Activated CD4-positive, alpha-beta T cell treated with anti-CD3 and anti-CD28 coated beads, Interleukin-2, amount 50 U/mL, for 16 hours (primary cell): ENCODE measurements at regions not wholly inside any gene's neighbourhood (a gene's known extent, or its start where the extent isn't known, plus 50 kb on each side); places are given as distances from the start of the nearest gene placed in this dataset.

Experiments
- DNase-seq: peaks from one replicate; pipeline ENCODE4 v3.0.0-alpha.2; 2020

GRCh38 chr16:79801646-79802045, 201.1 kb upstream of the MAF start:
- no peak for DNase-seq

- DNase-seq = no peak
Observed at GRCh38 chr16:79800016-79800608, 199.6 kb upstream of the MAF start.

GRCh38 chr16:79798416-79799053, 198.0 kb upstream of the MAF start:
- DNase-seq = no peak

GRCh38 chr16:79797486-79797885, 196.9 kb upstream of the MAF start:
- DNase-seq = no peak

GRCh38 chr16:79795556-79795955, 195.0 kb upstream of the MAF start:
- no peak for DNase-seq

GRCh38 chr16:79794941-79795340, 194.4 kb upstream of the MAF start:
- no peak for DNase-seq

GRCh38 chr16:79792664-79793351, 192.3 kb upstream of the MAF start:
- DNase-seq = no peak

GRCh38 chr16:79792076-79792475, 191.5 kb upstream of the MAF start:
- DNase-seq = no peak

GRCh38 chr16:79790854-79791253, 190.3 kb upstream of the MAF start:
- no peak for DNase-seq

- no peak for DNase-seq
Observed at GRCh38 chr16:79788949-79789348, 188.4 kb upstream of the MAF start.

GRCh38 chr16:79786389-79786788, 185.9 kb upstream of the MAF start:
- no peak for DNase-seq

- no peak for DNase-seq
Observed at GRCh38 chr16:79784007-79784406, 183.5 kb upstream of the MAF start.

- no peak for DNase-seq
Observed at GRCh38 chr16:79777679-79778078, 177.1 kb upstream of the MAF start.

- no peak for DNase-seq
Observed at GRCh38 chr16:79776243-79776847, 175.8 kb upstream of the MAF start.

GRCh38 chr16:79772784-79773183, 172.2 kb upstream of the MAF start:
- no peak for DNase-seq

- DNase-seq = no peak
Observed at GRCh38 chr16:79772048-79772447, 171.5 kb upstream of the MAF start.

GRCh38 chr16:79770244-79771064, 169.9 kb upstream of the MAF start:
- DNase-seq = peak; percentile 80

- no peak for DNase-seq
Observed at GRCh38 chr16:79769928-79770243, 169.3 kb upstream of the MAF start.

- DNase-seq = no peak
Observed at GRCh38 chr16:79769270-79769927, 168.9 kb upstream of the MAF start.

GRCh38 chr16:79768276-79768970, 167.9 kb upstream of the MAF start:
- DNase-seq = no peak

- DNase-seq = no peak
Observed at GRCh38 chr16:79767421-79768275, 167.1 kb upstream of the MAF start.
